D341Med (cell line): ENCODE measurements at regions not wholly inside any gene's neighbourhood (a gene's known extent, or its start where the extent isn't known, plus 50 kb on each side); places are given as distances from the start of the nearest gene placed in this dataset.

Experiments
- DNase-seq: peaks from one replicate; pipeline ENCODE4 v3.0.0; 2012; ENCODE audit warnings: low spot score

DNA sequence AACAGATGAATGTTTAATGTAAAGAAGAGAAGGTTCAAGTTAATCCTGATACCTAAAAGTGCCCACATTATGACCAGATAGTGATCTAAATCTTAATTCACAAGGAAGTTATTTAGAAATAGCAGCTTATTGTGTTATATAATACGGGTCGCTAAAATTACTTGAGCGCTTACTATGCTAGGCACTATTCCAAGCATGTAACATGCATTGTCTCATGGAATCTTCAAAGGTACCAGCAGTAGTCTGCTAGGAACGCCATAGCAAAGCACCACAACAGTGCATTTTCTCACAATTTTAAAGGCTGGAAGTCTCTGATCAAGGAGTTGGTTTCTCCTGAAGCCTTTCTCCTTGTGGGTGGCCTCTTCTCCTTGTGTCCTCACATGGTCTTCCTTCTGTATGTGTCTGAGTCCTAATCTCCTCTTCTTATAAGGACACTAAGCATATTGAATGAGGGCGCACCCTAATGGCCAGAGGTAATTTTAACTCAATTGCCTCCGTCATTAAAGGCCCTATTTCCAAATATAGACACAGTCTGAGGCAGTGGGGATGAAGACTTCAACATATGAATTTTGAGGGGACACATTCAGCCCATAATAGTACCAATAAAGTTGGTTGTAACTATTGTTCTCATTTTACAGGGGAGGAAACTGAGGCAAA lies 118.4 kb downstream of the LRRC30 start:
- DNase-seq: no peak

DNA sequence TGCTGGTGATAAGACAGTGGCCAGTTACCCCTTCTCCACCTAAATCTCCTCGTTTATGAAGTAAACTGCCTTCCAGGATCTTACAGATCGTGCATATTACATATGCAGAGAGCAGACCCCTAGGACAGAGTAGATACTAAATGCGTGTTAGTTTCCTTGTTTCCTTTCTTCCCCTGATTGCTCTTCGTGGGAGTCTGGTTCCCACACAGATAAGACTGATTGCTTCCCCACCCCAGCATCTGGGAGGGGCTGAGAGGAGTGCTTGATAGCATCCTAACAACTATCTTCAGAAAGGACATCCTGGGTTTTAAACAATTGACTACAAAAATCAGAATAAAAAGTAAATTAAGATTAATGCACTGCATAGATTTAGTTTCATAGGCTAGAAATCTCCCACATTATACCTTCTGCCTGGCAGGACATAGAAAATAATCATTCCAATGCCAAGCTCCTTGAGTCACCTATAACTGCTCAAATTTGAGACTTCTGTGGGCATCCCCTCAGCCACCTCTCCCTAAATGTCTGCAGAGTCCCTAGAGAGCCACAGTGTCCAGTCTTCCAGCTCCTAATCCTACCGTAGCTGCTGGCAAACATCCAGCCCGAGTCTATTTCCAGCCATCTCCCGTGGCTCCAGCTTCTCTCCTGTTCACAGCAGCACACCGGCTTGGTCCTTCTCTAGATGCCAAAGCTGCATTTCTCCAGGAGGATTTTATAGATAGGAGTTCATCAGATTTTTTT lies 128.3 kb downstream of the LRRC30 start:
- no peak for DNase-seq

DNA sequence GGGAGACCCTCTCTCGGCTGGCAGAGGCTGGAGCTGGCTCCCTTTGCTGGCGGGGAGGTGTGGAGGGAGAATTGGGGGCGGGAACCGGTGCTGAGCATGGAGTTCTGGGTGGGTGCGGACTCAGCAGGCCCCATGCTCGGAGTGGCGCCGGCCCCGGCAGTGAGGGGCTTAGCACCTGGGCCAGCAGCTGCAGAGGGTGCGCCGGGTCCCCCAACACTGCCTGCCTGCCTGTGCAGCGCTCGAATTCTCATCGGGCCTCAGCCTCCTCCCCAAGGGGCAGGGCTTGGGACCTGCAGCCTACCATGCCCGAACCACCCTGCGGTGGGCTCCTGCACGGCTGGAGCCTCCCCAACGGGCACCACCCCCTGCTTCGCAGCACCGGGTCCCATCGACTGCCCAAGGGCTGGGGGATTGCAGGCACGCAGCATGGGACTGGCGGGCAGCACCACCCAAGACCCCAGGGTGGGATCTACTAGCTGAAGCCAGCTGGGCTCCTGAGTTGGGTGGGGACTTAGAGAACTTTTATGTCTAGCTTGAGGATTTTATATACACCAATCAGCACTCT lies 129.8 kb downstream of the LRRC30 start:
- no peak for DNase-seq

DNA sequence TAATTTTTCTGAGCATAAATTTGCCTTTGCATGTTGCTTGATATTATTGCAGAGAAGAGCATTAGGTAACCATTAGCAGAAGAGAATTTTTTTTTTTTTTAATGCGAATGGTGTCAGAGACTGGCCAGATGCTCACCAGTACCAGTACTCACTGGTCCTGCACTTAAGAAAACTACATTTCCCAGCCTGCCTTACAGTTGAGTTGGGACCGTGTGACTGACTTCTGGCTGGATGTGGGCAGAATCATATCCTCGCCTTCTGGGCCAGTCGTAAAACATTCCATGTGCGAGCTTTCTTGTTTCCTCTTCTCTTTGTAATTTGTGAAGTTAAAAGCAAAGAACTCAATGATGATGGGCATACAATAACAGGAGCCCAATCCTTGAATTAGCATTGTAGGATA lies 132.4 kb downstream of the LRRC30 start:
- no peak for DNase-seq

DNA sequence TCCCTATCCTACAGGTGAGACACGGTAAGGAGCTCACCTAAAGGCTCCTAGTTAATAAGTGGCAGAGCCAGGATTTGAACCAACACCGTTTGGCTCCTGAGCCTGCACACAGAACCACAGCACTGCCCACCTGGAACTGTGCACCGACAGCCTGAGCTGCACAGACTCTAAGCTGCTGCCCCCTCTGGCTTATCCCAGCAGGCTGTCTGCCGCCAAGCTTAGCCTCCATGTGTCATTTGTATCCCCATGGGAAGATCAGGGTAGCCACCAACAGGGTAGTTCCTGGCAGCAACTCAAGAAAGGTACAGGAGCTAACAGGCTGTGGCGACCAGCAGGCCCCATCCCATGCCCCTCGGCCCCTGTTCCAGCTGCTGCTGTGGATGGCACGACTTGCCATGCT lies 135.7 kb downstream of the LRRC30 start:
- peak; percentile 90 for DNase-seq

GRCh38 chr18:7367336-7367735 lies 136.4 kb downstream of the LRRC30 start:
- no peak for DNase-seq

- DNase-seq: no peak
Measured at GRCh38 chr18:7369006-7369405, 138.1 kb downstream of the LRRC30 start.

GRCh38 chr18:7370375-7370774 lies 139.5 kb downstream of the LRRC30 start:
- DNase-seq: no peak

DNA sequence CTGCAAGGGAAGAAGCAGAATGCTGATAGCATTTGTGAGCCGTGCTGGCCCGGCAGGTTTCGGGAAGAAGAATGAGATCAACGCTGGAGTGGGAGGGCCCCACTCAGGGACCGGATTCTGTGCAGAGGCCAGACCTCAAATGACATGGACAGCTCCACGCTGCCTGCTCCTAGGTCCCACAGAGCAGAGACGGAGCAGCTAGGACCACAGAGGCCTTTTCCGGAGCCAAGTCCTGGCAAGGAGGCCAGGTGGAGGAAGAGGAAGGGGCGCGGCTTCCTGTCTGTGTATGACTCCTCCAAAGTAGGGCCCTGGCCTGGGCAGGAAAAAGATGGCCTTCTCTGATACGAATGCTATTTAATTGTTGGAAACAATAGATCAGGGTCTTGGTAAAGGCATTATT lies 139.9 kb downstream of the LRRC30 start:
- DNase-seq: no peak

GRCh38 chr18:7373441-7373840 lies 142.6 kb downstream of the LRRC30 start:
- DNase-seq: no peak

DNA sequence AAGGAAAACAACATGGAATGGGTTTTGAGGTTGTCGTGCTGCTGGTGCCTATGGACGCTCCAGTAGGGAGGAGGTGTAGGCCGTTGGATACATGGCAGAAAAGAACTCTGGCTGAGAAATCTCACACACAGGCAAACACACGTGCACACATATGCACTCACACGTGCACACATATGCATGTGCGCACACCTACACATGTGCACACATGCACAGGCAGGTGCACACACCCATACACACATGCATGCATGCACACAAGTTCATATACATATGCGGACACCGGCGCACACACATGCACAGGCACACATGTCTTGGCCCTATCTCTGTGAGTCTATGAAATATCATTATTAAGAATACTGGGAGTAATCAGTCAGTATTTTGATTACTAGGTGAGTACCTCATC lies 150.4 kb downstream of the LRRC30 start:
- no peak for DNase-seq

GRCh38 chr18:7382328-7383001 lies 151.6 kb downstream of the LRRC30 start:
- DNase-seq: no peak

DNA sequence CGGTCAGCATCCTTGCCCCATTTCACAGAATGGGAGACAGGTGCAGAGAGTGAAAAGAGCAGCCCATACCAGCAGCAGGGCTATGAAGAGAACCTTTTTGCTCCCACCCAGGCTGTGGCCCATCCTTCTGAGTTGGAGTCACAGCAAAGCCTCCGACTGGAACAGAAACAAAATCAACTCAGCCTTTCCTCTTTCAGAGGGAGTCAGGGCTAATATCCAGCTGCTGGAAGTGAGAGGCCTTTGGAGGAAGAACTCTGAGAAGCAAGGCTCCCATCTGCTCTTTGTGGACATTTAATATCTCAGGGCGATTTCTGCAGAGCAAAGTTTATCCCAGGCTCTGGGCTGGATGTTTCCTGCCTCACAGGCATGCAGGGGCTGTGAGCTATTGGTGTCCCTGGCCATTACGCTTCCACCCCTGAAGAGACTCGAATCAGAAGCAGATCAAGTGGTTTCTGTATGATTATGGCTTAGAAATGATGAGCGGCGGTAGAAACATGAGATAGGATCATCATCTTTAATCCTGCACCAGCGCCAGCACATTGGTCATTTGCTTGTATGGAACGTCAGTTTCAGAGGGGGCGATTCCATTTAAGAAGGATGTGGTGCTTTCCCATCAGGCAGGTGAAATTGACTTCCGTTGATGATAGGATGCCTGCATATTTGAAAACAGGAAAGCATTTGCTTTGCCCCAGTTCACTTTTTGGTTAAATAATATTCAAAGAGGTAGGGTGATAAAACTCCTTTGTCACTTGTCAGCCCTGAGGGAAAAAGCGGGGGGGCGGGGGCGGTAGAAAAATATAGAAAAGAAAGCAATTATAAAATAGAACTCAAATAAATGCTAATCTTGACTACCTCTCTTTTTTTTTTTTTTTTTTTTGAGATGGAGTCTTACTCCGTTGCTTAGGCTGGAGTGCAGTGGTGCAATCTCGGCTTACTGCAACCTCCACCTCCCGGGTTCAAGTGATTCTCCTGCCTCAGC lies 152.4 kb downstream of the LRRC30 start:
- DNase-seq: no peak

- no peak for DNase-seq
Measured at GRCh38 chr18:7388741-7389140, 157.9 kb downstream of the LRRC30 start.

DNA sequence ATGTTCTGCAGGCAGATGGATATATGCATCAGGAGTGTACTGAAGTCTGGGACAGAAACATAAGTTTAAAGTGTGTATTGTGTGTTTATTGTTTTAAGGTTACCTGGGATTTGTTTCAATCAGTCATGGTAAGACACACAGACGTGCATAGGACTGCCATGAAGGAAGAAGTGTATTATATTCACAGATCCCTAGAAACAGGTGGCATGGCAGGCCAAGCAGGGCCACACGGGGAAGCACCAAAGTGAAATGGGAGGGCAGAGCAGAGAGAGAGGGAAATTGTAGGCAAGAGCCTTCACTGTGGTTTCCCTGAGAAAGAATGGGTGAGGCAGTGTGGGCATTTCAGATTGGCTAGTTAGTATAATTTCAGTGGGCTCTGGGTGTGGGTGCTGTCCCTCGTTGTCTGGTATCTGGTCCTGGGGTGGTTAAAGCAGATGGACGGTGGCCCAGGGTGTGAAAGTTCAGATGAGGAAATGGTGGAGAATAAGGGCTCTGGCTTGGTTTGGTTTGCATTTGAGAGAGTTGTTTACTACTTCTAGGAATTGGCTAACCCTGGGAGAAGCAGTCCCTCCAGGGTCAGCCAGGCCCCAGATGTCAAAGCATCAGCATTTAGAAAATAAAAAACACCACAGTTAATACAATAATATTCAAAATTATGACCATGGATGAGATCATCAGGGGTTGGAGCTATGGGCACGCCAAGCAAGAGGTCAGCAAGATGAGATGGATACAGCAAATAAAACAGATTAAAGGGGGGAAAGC lies 160.0 kb downstream of the LRRC30 start:
- no peak for DNase-seq

GRCh38 chr18:7393080-7393479 lies 162.2 kb downstream of the LRRC30 start:
- DNase-seq: peak; percentile 53

- DNase-seq: no peak
Measured at GRCh38 chr18:7394050-7394659, 163.3 kb downstream of the LRRC30 start.

DNA sequence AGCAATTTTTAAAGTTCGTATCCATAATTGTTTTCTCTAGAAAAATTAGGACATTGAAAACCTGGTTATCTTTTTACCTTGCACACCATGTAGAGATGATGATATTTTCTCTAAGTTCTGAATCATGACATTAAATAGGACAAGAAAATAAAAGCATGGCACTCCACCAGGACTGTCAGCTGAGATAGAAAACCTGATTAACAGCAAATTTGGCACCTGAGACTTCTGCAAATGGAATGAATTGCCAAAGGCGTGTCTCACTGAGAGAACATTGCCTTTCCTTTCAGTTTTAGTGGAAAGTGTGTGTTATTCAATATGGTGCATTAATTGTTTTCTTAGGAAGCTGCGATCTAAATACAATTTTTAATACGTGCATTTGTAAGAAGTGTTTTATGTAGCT lies 164.7 kb downstream of the LRRC30 start:
- no peak for DNase-seq

- DNase-seq: no peak
Measured at GRCh38 chr18:7413906-7414305, 153.2 kb upstream of the PTPRM start.

DNA sequence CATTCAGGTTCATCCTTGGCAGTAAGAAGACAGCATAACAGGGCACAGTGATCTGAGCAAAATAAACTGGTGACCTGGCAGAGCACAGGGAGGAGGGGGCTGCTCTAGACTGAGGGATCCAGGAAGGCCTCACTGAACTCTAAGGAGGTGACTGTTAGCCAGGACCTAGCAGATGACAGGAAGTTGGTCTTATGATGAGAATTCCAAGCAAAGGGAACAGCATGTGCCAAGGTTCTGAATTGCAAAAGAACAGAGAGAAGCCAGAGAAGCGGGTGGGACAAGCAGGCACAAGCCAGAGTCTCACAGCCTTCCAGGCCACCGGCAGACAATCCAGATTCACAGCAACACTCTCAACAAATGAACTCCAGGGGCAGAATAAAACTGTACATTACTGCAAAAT lies 152.7 kb upstream of the PTPRM start:
- DNase-seq: no peak
